BE2C (cell line): ENCODE measurements at regions not wholly inside any gene's neighbourhood (a gene's known extent, or its start where the extent isn't known, plus 50 kb on each side); places are given as distances from the start of the nearest gene placed in this dataset.

Experiments used
- DNase-seq: peaks from one replicate; pipeline ENCODE4 v3.0.0-alpha.2; 2020
- H3K27me3 ChIP-seq: fragments of 250-450 bp; sonication (Bioruptor Pico); 2 replicates; pipeline ENCODE4 v1.5.1; 2020; ENCODE audit warnings: mild to moderate bottlenecking
- H3K36me3 ChIP-seq: fragments of 250-450 bp; sonication (Bioruptor Pico); 2 replicates; pipeline ENCODE4 v1.5.1; 2020; ENCODE audit warnings: mild to moderate bottlenecking
- H3K4me1 ChIP-seq: fragments of 250-450 bp; sonication (Bioruptor Pico); 2 replicates; pipeline ENCODE4 v1.5.1; 2020
- H3K4me3 ChIP-seq: 2 replicates; pipeline ENCODE4 v1.5.1; 2011; ENCODE audit warnings: low read depth, low read length
- H3K9me3 ChIP-seq: fragments of 250-450 bp; sonication (Bioruptor Pico); 2 replicates; pipeline ENCODE4 v1.5.1; 2020
- CTCF ChIP-seq: IDR thresholded peaks from 2 replicates; pipeline ENCODE4 v1.5.1; 2012; ENCODE audit warnings: mild to moderate bottlenecking, low read depth, low read length

- no peak overlapping the region for H3K4me3 ChIP-seq
- no peaks in the 10 kb centered on the region for H3K9me3 ChIP-seq
- no peaks in the 10 kb centered on the region for H3K27me3 ChIP-seq
- no peak for DNase-seq
- H3K4me1 ChIP-seq: no peaks in the 10 kb centered on the region
- TF ChIP-seq CTCF: no peak
- no peaks in the 10 kb centered on the region for H3K36me3 ChIP-seq
Observed at GRCh38 chr13:83372786-83373185, 509.5 kb downstream of the SLITRK1 start.

GRCh38 chr13:83365723-83366122, 516.6 kb downstream of the SLITRK1 start:
- no peaks in the 10 kb centered on the region for H3K4me1 ChIP-seq
- no peaks in the 10 kb centered on the region for H3K9me3 ChIP-seq
- H3K27me3 ChIP-seq: no peaks in the 10 kb centered on the region
- no peak overlapping the region for H3K4me3 ChIP-seq
- no peak for TF ChIP-seq CTCF
- DNase-seq: no peak
- no peaks in the 10 kb centered on the region for H3K36me3 ChIP-seq

DNA sequence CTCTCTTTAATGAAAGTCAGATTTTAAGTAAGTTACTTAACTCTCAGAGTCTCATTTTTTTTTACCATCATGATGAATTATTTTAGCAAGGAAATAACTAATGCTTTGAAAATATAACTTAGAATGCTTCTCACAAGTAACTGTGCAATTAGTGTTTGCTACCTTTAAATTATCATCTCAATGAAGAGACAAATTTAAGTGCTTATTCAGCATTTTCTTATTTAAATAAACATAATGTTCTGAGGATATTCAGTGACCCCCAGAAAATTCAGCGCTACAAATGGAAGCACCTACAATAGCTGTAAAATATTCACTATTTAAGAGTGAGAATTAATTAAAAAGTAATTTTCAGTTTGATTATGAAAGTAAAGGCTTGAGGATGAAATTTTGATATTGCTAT, 527.2 kb downstream of the SLITRK1 start:
- no peak for TF ChIP-seq CTCF
- Histone ChIP-seq H3K36me3 (no peaks in the 10 kb centered on the region), H3K4me3 (no peak overlapping the region), H3K9me3 (no peaks in the 10 kb centered on the region), H3K4me1 (no peaks in the 10 kb centered on the region), H3K27me3 (0 out of 2 replicates have a peak, but pooled peaks cover 2% of the 10 kb centered on the region)
- DNase-seq: no peak

DNA sequence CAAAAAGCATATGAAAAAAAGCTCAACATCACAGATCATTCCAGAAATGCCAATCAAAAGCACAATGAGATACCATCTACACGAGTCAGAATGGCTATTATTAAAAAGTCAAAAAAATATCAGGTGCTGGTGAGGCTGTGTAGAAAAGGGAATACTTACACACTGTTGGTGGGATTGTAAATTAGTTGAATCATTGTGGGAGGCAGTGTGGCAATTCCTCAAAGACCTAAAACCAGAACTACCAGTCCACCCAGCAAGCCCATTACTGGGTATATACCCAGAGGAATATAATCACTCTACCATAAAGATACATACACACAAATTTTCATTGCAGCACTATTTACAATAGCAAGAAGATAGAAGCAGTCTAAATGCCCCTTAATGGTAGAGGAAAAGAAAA, 529.9 kb downstream of the SLITRK1 start:
- 0 out of 2 replicates have a peak, but pooled peaks cover 2% of the 10 kb centered on the region for H3K27me3 ChIP-seq
- DNase-seq: no peak
- no peaks in the 10 kb centered on the region for H3K4me1 ChIP-seq
- H3K4me3 ChIP-seq: no peak overlapping the region
- no peak for TF ChIP-seq CTCF
- H3K9me3 ChIP-seq: no peaks in the 10 kb centered on the region
- H3K36me3 ChIP-seq: no peaks in the 10 kb centered on the region

- H3K9me3 ChIP-seq: no peaks in the 10 kb centered on the region
- TF ChIP-seq CTCF: no peak
- no peaks in the 10 kb centered on the region for H3K4me1 ChIP-seq
- H3K36me3 ChIP-seq: no peaks in the 10 kb centered on the region
- no peak overlapping the region for H3K4me3 ChIP-seq
- DNase-seq: no peak
- H3K27me3 ChIP-seq: peaks cover 2% of the 10 kb centered on the region; the same call in 1 of the 2 replicates
Observed at GRCh38 chr13:83350569-83350968, 531.7 kb downstream of the SLITRK1 start.

DNA sequence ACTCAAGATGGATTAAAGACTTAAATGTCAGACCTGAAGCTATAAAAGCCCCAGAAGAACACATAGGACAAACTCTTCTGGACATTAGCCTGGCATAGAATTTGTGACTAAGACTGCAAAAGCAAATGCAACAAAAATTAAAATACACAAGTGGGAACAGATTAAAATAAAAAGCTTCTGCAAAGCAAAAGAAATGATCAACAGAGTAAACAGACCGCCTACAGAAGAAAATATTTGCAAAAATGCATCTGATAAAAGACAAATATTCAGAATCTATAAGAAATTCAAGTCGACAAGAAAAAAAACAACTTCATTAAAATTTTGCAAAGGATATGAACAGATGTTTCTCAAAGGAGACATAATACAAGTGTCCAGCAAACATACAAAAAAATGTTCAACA, 537.8 kb downstream of the SLITRK1 start:
- no peaks in the 10 kb centered on the region; the same call in 1 of the 2 replicates for H3K27me3 ChIP-seq
- H3K4me3 ChIP-seq: no peak overlapping the region
- DNase-seq: no peak
- TF ChIP-seq CTCF: no peak
- no peaks in the 10 kb centered on the region for H3K4me1 ChIP-seq
- no peaks in the 10 kb centered on the region for H3K36me3 ChIP-seq
- H3K9me3 ChIP-seq: no peaks in the 10 kb centered on the region
